Gastroesophageal sphincter (tissue), 4 donors: ENCODE measurements at regions not wholly inside any gene's neighbourhood (a gene's known extent, or its start where the extent isn't known, plus 50 kb on each side); places are given as distances from the start of the nearest gene placed in this dataset.

ENCODE experiments used
- ATAC-seq: fragments of 150-250 bp; one replicate; pipeline ENCODE4 v1.9.1; 2016; ENCODE audit warnings: mild to moderate bottlenecking, moderate library complexity
- H3K27ac ChIP-seq, 4 donors: fragments of 200-600 bp; sonication (generic) in 3 of 4; 1 replicate in 3 of 4; 2 replicates in 1 of 4; pipeline ENCODE4 v1.5.1; 2016 to 2019
- H3K27me3 ChIP-seq: fragments of 200-600 bp; sonication (generic); one replicate; pipeline ENCODE4 v1.5.1; 2019
- H3K36me3 ChIP-seq, 2 donors: fragments of 200-600 bp; sonication (generic); one replicate each; pipeline ENCODE4 v1.5.1; 2019; ENCODE audit warnings: control low read depth in 1 of 2
- H3K4me1 ChIP-seq, 3 donors: fragments of 200-600 bp; sonication (generic); 1 replicate in 2 of 3; 2 replicates in 1 of 3; pipeline ENCODE4 v1.5.1; 2016 to 2019; ENCODE audit warnings: control low read depth in 2 of 3
- H3K4me3 ChIP-seq, 2 donors: fragments of 200-600 bp; sonication (generic); one replicate each; pipeline ENCODE4 v1.5.1; 2019; ENCODE audit warnings: mild to moderate bottlenecking in 1 of 2, moderate library complexity in 1 of 2
- H3K9me3 ChIP-seq, 3 donors: fragments of 200-600 bp; sonication (generic); one replicate each; pipeline ENCODE4 v1.5.1; 2017 to 2019; ENCODE audit warnings: control low read depth in 2 of 3
- EP300 ChIP-seq: sonication (generic); formaldehyde crosslinking; IDR thresholded peaks from one replicate; pipeline ENCODE4 v1.6.1; 2017; ENCODE audit warnings: antibody characterized with exemption, mild to moderate bottlenecking
- POLR2A ChIP-seq, 2 donors: fragments of 450-650 bp; IDR thresholded peaks; one replicate each; pipeline ENCODE4 v1.6.1; 2017; ENCODE audit warnings: antibody characterized with exemption in 2 of 2, mild to moderate bottlenecking in 2 of 2, moderate library complexity in 1 of 2
- POLR2AphosphoS5 ChIP-seq: sonication (generic); formaldehyde crosslinking; IDR thresholded peaks from one replicate; pipeline ENCODE4 v1.6.1; 2017; ENCODE audit warnings: antibody characterized with exemption
- WGBS, 2 donors: methylation state at CpG; one replicate each; pipeline ENCODE4 v1.1.5; 2018; ENCODE audit warnings: low coverage in 1 of 2; 5-methylcytosine and 5-hydroxymethylcytosine counted together
- TF ChIP-seq, protein P1 (sequence below), 4 experiments: fragments of 200-600 bp in 2 of 4; fragments of 450-650 bp in 2 of 4; sonication (generic) in 1 of 4; IDR thresholded peaks; one replicate each; pipeline ENCODE4 v1.5.1; 2017 to 2019; ENCODE audit warnings: antibody characterized with exemption in 4 of 4, mild to moderate bottlenecking in 2 of 4, moderate library complexity in 2 of 4

DNA sequence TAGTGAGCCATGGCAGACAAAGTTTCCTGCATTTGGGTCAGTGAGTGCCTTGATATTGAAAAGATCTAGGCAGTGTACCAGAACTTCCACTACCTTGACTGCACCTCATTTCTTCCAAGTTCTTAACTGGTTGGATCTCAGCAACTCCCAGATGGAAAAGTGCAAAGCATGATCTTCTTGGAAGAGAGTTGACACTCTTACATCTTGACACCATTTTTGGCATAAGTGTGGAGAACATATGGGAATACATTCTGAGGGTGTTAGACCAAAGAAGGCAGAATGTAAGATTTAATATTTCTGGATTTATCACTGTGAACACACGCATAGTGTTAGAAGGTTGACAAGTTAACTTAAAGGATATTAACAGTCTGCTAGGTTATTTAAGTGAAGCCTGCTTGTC, 555.1 kb upstream of the CTNND2 start:
- TF ChIP-seq, protein P1, sequence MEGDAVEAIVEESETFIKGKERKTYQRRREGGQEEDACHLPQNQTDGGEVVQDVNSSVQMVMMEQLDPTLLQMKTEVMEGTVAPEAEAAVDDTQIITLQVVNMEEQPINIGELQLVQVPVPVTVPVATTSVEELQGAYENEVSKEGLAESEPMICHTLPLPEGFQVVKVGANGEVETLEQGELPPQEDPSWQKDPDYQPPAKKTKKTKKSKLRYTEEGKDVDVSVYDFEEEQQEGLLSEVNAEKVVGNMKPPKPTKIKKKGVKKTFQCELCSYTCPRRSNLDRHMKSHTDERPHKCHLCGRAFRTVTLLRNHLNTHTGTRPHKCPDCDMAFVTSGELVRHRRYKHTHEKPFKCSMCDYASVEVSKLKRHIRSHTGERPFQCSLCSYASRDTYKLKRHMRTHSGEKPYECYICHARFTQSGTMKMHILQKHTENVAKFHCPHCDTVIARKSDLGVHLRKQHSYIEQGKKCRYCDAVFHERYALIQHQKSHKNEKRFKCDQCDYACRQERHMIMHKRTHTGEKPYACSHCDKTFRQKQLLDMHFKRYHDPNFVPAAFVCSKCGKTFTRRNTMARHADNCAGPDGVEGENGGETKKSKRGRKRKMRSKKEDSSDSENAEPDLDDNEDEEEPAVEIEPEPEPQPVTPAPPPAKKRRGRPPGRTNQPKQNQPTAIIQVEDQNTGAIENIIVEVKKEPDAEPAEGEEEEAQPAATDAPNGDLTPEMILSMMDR (IDR thresholded peaks at IDR 0.05) = no peak
- TF ChIP-seq POLR2A (IDR thresholded peaks at IDR 0.05) (no peak), POLR2AphosphoS5 (no peak), EP300 (no peak)
- H3K4me1 ChIP-seq = no peaks in the 10 kb centered on the region
- H3K36me3 ChIP-seq = no peaks in the 10 kb centered on the region
- ATAC-seq = no peak
- no peak overlapping the region for H3K4me3 ChIP-seq
- WGBS, 2 donors = 43 to 70% methylated on average over 1 of the region's 1 CpG
- H3K27ac ChIP-seq = no peak overlapping the region
- no peaks in the 10 kb centered on the region for H3K27me3 ChIP-seq
- H3K9me3 ChIP-seq = no peaks in the 10 kb centered on the region

DNA sequence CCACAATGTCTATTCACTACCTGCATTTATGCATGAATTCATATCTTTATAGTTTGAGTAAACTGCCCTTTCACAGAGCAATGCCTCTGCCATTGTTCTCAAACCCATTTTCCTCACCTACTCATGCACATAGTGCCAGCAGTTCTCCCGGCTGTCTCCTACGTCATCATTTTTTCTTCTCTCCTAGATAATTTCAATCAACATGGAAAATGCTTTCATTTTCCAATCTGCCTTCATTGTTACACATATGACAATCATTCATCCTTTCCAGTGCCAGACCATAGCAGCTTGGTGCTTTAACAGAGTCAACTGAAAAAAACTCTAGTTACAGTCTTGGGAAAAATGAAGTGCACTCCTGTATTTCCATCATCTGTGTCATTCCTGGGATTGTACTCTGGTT, 514.8 kb upstream of the CTNND2 start:
- H3K9me3 ChIP-seq = no peaks in the 10 kb centered on the region
- no peak overlapping the region for H3K4me3 ChIP-seq
- ATAC-seq = no peak
- TF ChIP-seq EP300 = no peak
- no peak for TF ChIP-seq POLR2AphosphoS5
- TF ChIP-seq, protein P1 (IDR thresholded peaks at IDR 0.05) = no peak
- no peak for TF ChIP-seq POLR2A (IDR thresholded peaks at IDR 0.05)
- no peak overlapping the region for H3K27ac ChIP-seq
- WGBS, 2 donors = 74 to 79% methylated on average over 2 of the region's 2 CpGs
- no peaks in the 10 kb centered on the region for H3K4me1 ChIP-seq
- H3K27me3 ChIP-seq = no peaks in the 10 kb centered on the region
- H3K36me3 ChIP-seq = no peaks in the 10 kb centered on the region

DNA sequence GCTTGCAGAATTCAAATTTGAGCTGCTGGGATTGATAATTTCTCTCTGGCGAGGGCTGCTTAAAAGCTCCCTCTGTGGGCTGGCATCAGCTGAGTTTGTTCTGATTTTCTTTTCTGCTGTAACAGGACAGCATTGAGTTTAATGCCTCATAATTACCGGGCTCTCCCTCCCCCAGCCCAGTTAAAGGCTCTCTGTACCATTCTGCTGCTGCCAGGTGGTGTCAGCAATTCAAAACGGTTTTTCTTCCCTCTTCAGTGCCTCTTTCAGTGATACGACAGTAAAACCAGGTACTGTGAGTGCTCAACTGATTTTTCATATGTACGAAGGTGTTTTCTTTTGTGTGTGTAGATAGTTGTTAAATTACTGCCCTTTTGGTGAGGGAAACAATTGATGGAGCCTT, 509.3 kb upstream of the CTNND2 start:
- WGBS, 2 donors = 43 to 65% methylated on average over 3 to 5 of the region's 5 CpGs
- Histone ChIP-seq H3K4me3 (no peak overlapping the region), H3K27ac (no peak overlapping the region), H3K27me3 (no peaks in the 10 kb centered on the region), H3K4me1 (no peaks in the 10 kb centered on the region), H3K9me3 (no peaks in the 10 kb centered on the region), H3K36me3 (no peaks in the 10 kb centered on the region)
- TF ChIP-seq EP300 (no peak), POLR2AphosphoS5 (no peak), POLR2A (IDR thresholded peaks at IDR 0.05) (no peak)
- TF ChIP-seq, protein P1 (IDR thresholded peaks at IDR 0.05) = no peak
- ATAC-seq = no peak

DNA sequence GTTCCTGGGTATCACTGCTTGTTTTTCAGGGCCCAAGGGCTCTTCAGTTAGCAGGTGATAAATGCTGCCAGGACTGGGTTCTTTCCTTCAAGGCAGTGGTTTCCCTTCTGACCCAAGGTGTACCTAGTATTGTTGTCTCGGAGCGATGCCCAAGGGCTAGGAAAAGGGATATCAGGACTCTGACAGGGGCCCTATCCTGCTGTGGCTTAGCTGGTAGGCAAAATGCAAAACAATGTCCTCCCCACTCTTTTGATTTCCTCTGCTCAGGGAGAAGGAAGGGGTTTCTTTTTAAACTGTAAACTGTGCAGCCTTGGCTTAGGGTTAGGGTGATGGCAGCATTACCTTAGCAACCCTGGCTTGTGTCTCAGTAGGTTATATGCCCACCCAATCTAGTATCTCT, 508.8 kb upstream of the CTNND2 start:
- TF ChIP-seq EP300 (no peak), POLR2AphosphoS5 (no peak), POLR2A (IDR thresholded peaks at IDR 0.05) (no peak)
- TF ChIP-seq, protein P1 (IDR thresholded peaks at IDR 0.05) = no peak
- H3K27ac ChIP-seq = no peak overlapping the region
- no peaks in the 10 kb centered on the region for H3K9me3 ChIP-seq
- ATAC-seq = no peak
- no peaks in the 10 kb centered on the region for H3K4me1 ChIP-seq
- no peaks in the 10 kb centered on the region for H3K27me3 ChIP-seq
- no peaks in the 10 kb centered on the region for H3K36me3 ChIP-seq
- no peak overlapping the region for H3K4me3 ChIP-seq
- WGBS, 2 donors = 63% methylated on average over 2 of the region's 2 CpGs; no CpG with 5 or more reads in 1 of the 2 donors

DNA sequence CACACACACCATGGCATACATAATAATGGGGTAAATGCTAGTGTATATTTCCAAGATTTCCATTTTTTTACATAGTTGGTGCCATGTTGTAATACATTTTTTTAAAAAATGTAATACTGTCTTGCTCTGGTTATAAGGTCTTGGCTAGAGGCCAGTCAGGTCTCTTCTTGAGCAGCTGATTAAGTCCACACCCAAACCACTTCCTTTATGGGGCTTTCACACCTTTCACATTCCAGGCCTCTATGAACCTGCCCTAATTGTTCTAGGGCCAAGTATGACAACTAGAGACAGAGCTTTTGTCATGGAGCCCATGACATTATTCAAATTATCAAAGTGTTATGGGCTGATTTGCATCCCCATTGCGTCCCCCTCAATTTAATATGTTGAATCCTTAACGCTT, 495.6 kb upstream of the CTNND2 start:
- Histone ChIP-seq H3K27me3 (no peaks in the 10 kb centered on the region), H3K27ac (no peak overlapping the region), H3K36me3 (no peaks in the 10 kb centered on the region), H3K9me3 (no peaks in the 10 kb centered on the region), H3K4me3 (no peak overlapping the region), H3K4me1 (no peaks in the 10 kb centered on the region)
- no peak for ATAC-seq
- WGBS, 2 donors = 73% methylated on average over 2 of the region's 2 CpGs; no CpG with 5 or more reads in 1 of the 2 donors
- TF ChIP-seq POLR2A (IDR thresholded peaks at IDR 0.05) = no peak
- no peak for TF ChIP-seq EP300
- TF ChIP-seq, protein P1 (IDR thresholded peaks at IDR 0.05) = no peak
- no peak for TF ChIP-seq POLR2AphosphoS5
